HepG2 (cell line): ENCODE measurements at regions not wholly inside any gene's neighbourhood (a gene's known extent, or its start where the extent isn't known, plus 50 kb on each side); places are given as distances from the start of the nearest gene placed in this dataset.

Experiments used
- ATAC-seq: fragments of 200-7000 bp; cut with Tn5 transposase; 3 replicates; pipeline ENCODE4 v1.9.1; 2020; ENCODE audit warnings: mild to moderate bottlenecking, moderate library complexity
- BruUV-seq: library from RNA; stranded (reverse); fragments of 400-500 nt; replicated peaks from 2 replicates; lab custom pipeline; 2021; lab: Mats Ljungman, UMichigan
- CTCF ChIA-PET: fragments of 300-600 bp; formaldehyde crosslinking; extraction: SDS; loops from one replicate; lab custom pipeline; 2021; ENCODE audit warnings: low total read pairs, inconsistent platforms, low intra/inter-chr PET ratio; lab: Yijun Ruan, JAX
- POLR2A ChIA-PET: fragments of 350-600 bp; sonication (Branson Sonifier 250); formaldehyde crosslinking; loops from one replicate; lab custom pipeline; 2020; ENCODE audit warnings: antibody characterized with exemption, inconsistent platforms; lab: Yijun Ruan, JAX
- DNase-seq: peaks from one replicate; pipeline ENCODE4 v3.0.0-alpha.2; 2015; ENCODE audit warnings: low spot score
- FAIRE-seq: peaks from 3 replicates; lab custom pipeline; 2011; peaks lifted over from hg19 to GRCh38; lab: Jason Lieb, UNC
- H2AFZ ChIP-seq: one replicate; pipeline ENCODE4 v1.6.1; 2011; ENCODE audit warnings: low read length, inconsistent platforms
- H3K27ac ChIP-seq: fragments of 300-600 bp; 3 replicates; pipeline ENCODE4 v1.8.0; 2011; ENCODE audit warnings: mixed run types, mild to moderate bottlenecking, mixed read lengths, low read length, inconsistent platforms; ENCODE audit not compliant: insufficient read depth; ENCODE audit errors: extremely low read length
- H3K27me3 ChIP-seq, 2 experiments: fragments of 200-600 bp in 1 of 2; 2 replicates in 1 of 2; 3 replicates in 1 of 2; pipeline versions ENCODE4 v1.6.0 to v1.8.0; 2011; ENCODE audit warnings: low read length in 2 of 2, mild to moderate bottlenecking in 2 of 2, moderate library complexity in 2 of 2, inconsistent platforms in 1 of 2; ENCODE audit not compliant: insufficient read depth in 2 of 2, control insufficient read depth in 1 of 2
- H3K36me3 ChIP-seq, 2 experiments: fragments of 200-600 bp in 1 of 2; replicated peaks in 1 of 2; 2 replicates in 1 of 2; 3 replicates in 1 of 2; pipeline versions ENCODE4 v1.5.1 to v1.8.0; 2011; ENCODE audit warnings: low read length in 2 of 2, inconsistent platforms in 1 of 2; ENCODE audit not compliant: insufficient read depth in 2 of 2, control insufficient read depth in 1 of 2
- H3K4me1 ChIP-seq: 2 replicates; pipeline ENCODE4 v1.5.1; 2012; ENCODE audit warnings: low read length, inconsistent platforms; ENCODE audit not compliant: insufficient read depth
- H3K4me2 ChIP-seq: 2 replicates; pipeline ENCODE4 v1.6.0; 2011; ENCODE audit warnings: low read depth, low read length, inconsistent platforms
- H3K4me3 ChIP-seq, 3 experiments: fragments of 200-600 bp in 1 of 3; sonication (generic), shearing (Covaris generic) in 1 of 3; replicated peaks in 1 of 3; 2 replicates each; pipeline ENCODE4 v1.5.1; 2011 to 2016; ENCODE audit warnings: low read length in 3 of 3, inconsistent platforms in 2 of 3, low read depth in 2 of 3, mild to moderate bottlenecking in 2 of 3, control low read depth in 1 of 3, mixed read lengths in 1 of 3; ENCODE audit not compliant: insufficient read depth in 1 of 3
- H3K79me2 ChIP-seq: one replicate; pipeline ENCODE4 v1.6.1; 2011; ENCODE audit warnings: low read length, inconsistent platforms; ENCODE audit not compliant: insufficient read depth
- H3K9ac ChIP-seq: 2 replicates; pipeline ENCODE4 v1.6.0; 2011; ENCODE audit warnings: mild to moderate bottlenecking, low read depth, low read length, inconsistent platforms; ENCODE audit not compliant: insufficient read depth
- H3K9me3 ChIP-seq: 2 replicates; pipeline ENCODE4 v1.5.1; 2012; ENCODE audit warnings: mild to moderate bottlenecking, low read length
- H4K20me1 ChIP-seq: 2 replicates; pipeline ENCODE4 v1.6.0; 2011; ENCODE audit warnings: inconsistent platforms, mild to moderate bottlenecking, low read length, moderate library complexity; ENCODE audit not compliant: insufficient read depth
- AGO2 ChIP-seq: fragments of 200-400 bp; formaldehyde crosslinking; optimal IDR thresholded peaks from 2 replicates; pipeline ENCODE3; 2017; ENCODE audit warnings: mild to moderate bottlenecking, low read depth, low read length, moderate library complexity
- DMAP1 ChIP-seq: IDR thresholded peaks from 2 replicates; pipeline ENCODE4 v1.6.1; 2016
- DR1 ChIP-seq: sonication (generic); formaldehyde crosslinking; IDR thresholded peaks from 2 replicates; pipeline ENCODE4 v1.8.0; 2021; ENCODE audit warnings: mild to moderate bottlenecking, missing genetic modification reagents, inconsistent platforms
- TAF15 ChIP-seq: fragments of 200-400 bp; formaldehyde crosslinking; IDR thresholded peaks from one replicate; pipeline ENCODE4 v1.6.1; 2018; ENCODE audit warnings: mild to moderate bottlenecking, low read depth, low read length; ENCODE audit not compliant: poor library complexity, severe bottlenecking
- ZEB1 ChIP-seq: IDR thresholded peaks from 2 replicates; pipeline ENCODE4 v1.6.1; 2012; ENCODE audit warnings: mild to moderate bottlenecking, low read depth, inconsistent platforms; ENCODE audit not compliant: insufficient replicate concordance
- ZNF101 ChIP-seq: sonication (generic); formaldehyde crosslinking; IDR thresholded peaks from 2 replicates; pipeline ENCODE4 v1.4.0; 2020; ENCODE audit warnings: mild to moderate bottlenecking, low read depth, missing genetic modification reagents, borderline replicate concordance
- ZNF17 ChIP-seq: sonication (generic); formaldehyde crosslinking; IDR thresholded peaks from 2 replicates; pipeline ENCODE4 v1.5.0; 2020; ENCODE audit warnings: mild to moderate bottlenecking, missing genetic modification reagents
- ZNF354B ChIP-seq: sonication (generic); formaldehyde crosslinking; IDR thresholded peaks from 2 replicates; pipeline ENCODE4 v1.8.0; 2022; ENCODE audit warnings: mild to moderate bottlenecking, missing genetic modification reagents
- WGBS: methylation state at CpG from one replicate; pipeline ENCODE4 v1.1.6; 2017; ENCODE audit warnings: low lambda C conversion rate; 5-methylcytosine and 5-hydroxymethylcytosine counted together
- in situ Hi-C: cut with HindIII; loops from 2 replicates; pipeline ENCODE4 v1.10.0; 2017; ENCODE audit warnings: low pct_unique_long_range_greater_than_20kb; ENCODE audit not compliant: extremely low pct_ligation_motif_present
- intact Hi-C: fragments of 100-400 bp; cut with micrococcal nuclease; formaldehyde crosslinking; loops from one replicate; pipeline ENCODE4 v1.10.0; 2022; ENCODE audit not compliant: unreplicated experiment
- TF ChIP-seq, protein P1 (sequence below): sonication (generic); formaldehyde crosslinking; IDR thresholded peaks from 2 replicates; pipeline ENCODE4 v1.4.0; 2020; ENCODE audit warnings: mild to moderate bottlenecking, missing genetic modification reagents
- TF ChIP-seq, protein P2 (sequence below): sonication (generic); formaldehyde crosslinking; IDR thresholded peaks from 2 replicates; pipeline ENCODE4 v1.8.1; 2023; ENCODE audit warnings: mild to moderate bottlenecking, missing genetic modification reagents, borderline replicate concordance
- TF ChIP-seq, protein P3 (sequence below): sonication (generic); formaldehyde crosslinking; IDR thresholded peaks from 2 replicates; pipeline ENCODE4 v1.4.0; 2020; ENCODE audit warnings: missing genetic modification reagents, mild to moderate bottlenecking, borderline replicate concordance

DNA sequence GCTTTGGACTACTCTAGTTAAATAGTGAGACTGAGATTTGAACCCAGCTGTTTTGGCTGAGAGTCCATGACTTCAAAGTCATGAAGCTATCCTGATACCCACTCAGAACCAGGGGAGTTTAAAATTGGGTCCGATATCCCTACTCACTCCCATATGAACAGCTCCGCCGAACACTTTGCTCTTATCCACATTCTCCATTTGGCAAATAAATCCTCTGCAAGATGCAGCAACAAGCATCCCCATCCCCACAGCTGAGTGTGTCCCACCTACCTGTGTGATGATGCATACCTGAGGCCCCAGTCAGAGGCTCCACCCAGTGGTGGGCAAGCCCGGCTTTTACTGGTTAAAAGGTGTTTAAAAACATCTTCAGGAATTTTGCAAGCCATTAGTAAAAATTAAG lies 108.3 kb upstream of the SLC24A3 start:
- H2AFZ ChIP-seq = no peak overlapping the region
- TF ChIP-seq DR1 (CRISPR knock-in tag) = no peak
- no peak for TF ChIP-seq DMAP1 (CRISPR knock-in tag)
- TF ChIP-seq, protein P1, sequence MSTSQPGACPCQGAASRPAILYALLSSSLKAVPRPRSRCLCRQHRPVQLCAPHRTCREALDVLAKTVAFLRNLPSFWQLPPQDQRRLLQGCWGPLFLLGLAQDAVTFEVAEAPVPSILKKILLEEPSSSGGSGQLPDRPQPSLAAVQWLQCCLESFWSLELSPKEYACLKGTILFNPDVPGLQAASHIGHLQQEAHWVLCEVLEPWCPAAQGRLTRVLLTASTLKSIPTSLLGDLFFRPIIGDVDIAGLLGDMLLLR (CRISPR knock-in tag) = no peak
- no peak for TF ChIP-seq ZEB1
- TF ChIP-seq AGO2 = no peak
- DNase-seq (no peak), ATAC-seq (no peak), FAIRE-seq (no peak)
- H3K4me1 ChIP-seq = no peaks in the 10 kb centered on the region
- 37% methylated on average over 4 of the region's 4 CpGs for WGBS
- H3K27me3 ChIP-seq = peaks cover 2 to 3% of the 10 kb centered on the region in 2 experiments; a peak in 2 of 5 replicates
- no peak overlapping the region for H3K9ac ChIP-seq
- intact Hi-C loops (no loop called here), in situ Hi-C loops (no loop called here)
- no peaks in the 10 kb centered on the region for H3K9me3 ChIP-seq
- BruUV-seq = no TSS peak
- no peaks in the 10 kb centered on the region for H4K20me1 ChIP-seq
- H3K36me3 ChIP-seq = no peaks in the 10 kb centered on the region
- ChIA-PET CTCF (no interaction called here), POLR2A (no interaction called here)
- no peaks in the 10 kb centered on the region for H3K79me2 ChIP-seq
- no peak overlapping the region for H3K27ac ChIP-seq
- no peak overlapping the region for H3K4me2 ChIP-seq
- H3K4me3 ChIP-seq = no peak overlapping the region

DNA sequence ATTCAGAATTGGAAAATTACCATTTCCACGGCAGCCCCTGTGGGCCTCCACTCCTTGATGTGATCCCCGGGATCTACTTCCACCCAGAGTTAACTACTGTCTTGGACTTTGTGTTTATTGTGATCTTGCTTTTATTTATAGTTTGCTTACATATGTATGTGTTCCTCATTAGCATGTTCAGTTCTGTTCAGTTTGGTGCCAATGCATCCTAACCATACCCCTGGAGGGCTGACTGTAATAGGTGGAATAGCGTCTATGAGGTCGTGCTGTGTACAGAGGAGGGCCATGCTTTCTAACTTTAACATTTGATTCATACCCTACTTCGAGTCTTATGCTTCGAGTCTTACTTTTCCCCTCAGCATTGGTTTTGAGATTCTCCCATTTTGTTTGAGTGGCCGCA lies 104.3 kb upstream of the SLC24A3 start:
- no TSS peak for BruUV-seq
- Histone ChIP-seq H3K27me3 (no peaks in the 10 kb centered on the region), H3K4me2 (no peak overlapping the region), H3K79me2 (no peaks in the 10 kb centered on the region), H3K4me1 (no peaks in the 10 kb centered on the region), H3K9ac (no peak overlapping the region), H3K9me3 (no peaks in the 10 kb centered on the region), H3K36me3 (no peaks in the 10 kb centered on the region)
- CTCF ChIA-PET = no interaction called here
- intact Hi-C loops (no loop called here), in situ Hi-C loops (no loop called here)
- DNase-seq = no peak
- 7% methylated on average over 7 of the region's 7 CpGs for WGBS
- POLR2A ChIA-PET = no interaction called here
- FAIRE-seq = no peak
- TF ChIP-seq, protein P2, sequence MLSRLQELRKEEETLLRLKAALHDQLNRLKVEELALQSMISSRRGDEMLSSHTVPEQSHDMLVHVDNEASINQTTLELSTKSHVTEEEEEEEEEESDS = no peak
- TF ChIP-seq TAF15 = no peak
- no peak for TF ChIP-seq ZNF354B (CRISPR knock-in tag)
- TF ChIP-seq, protein P3, sequence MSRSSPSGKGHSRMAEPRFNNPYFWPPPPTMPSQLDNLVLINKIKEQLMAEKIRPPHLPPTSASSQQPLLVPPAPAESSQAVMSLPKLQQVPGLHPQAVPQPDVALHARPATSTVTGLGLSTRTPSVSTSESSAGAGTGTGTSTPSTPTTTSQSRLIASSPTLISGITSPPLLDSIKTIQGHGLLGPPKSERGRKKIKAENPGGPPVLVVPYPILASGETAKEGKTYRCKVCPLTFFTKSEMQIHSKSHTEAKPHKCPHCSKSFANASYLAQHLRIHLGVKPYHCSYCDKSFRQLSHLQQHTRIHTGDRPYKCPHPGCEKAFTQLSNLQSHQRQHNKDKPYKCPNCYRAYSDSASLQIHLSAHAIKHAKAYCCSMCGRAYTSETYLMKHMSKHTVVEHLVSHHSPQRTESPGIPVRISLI (CRISPR knock-in tag) = no peak
- no peak for TF ChIP-seq ZNF101 (CRISPR knock-in tag)
- TF ChIP-seq ZNF17 (CRISPR knock-in tag) = no peak
- TF ChIP-seq, all 625 proteins: peak for 0
- Histone ChIP-seq H4K20me1 (no peaks in the 10 kb centered on the region), H3K27ac (no peak overlapping the region), H2AFZ (no peak overlapping the region), H3K4me3 (no peak overlapping the region)
- ATAC-seq = no peak
